ENCODE measurements at regions not wholly inside any gene's neighbourhood (a gene's known extent, or its start where the extent isn't known, plus 50 kb on each side); places are given as distances from the start of the nearest gene placed in this dataset.

- no peak for TF ChIP-seq CTCF (IDR thresholded peaks at IDR 0.05; ENCODE audit: insufficient read depth, low read depth, low read length, missing control alignments)
- H3K4me3 ChIP-seq (ENCODE audit: low read depth, low read length): no peak overlapping the region
- no peak for DNase-seq (ENCODE audit: low read depth)
Measured at GRCh38 chr1:245092638-245092976, 62.2 kb upstream of the KIF26B start.

- no peak for DNase-seq (ENCODE audit: low read depth)
- TF ChIP-seq CTCF (IDR thresholded peaks at IDR 0.05; ENCODE audit: insufficient read depth, low read depth, low read length, missing control alignments): no peak
- H3K4me3 ChIP-seq (ENCODE audit: low read depth, low read length): no peak overlapping the region
Measured at GRCh38 chr1:245091818-245092637, 62.8 kb upstream of the KIF26B start.

- no peak for DNase-seq (ENCODE audit: low read depth)
- no peak for TF ChIP-seq CTCF (IDR thresholded peaks at IDR 0.05; ENCODE audit: insufficient read depth, low read depth, low read length, missing control alignments)
- no peak overlapping the region for H3K4me3 ChIP-seq (ENCODE audit: low read depth, low read length)
Measured at GRCh38 chr1:245091171-245091621, 63.6 kb upstream of the KIF26B start.

GRCh38 chr1:245090491-245091090 is 64.2 kb upstream of the KIF26B start:
- no peak overlapping the region for H3K4me3 ChIP-seq (ENCODE audit: low read depth, low read length)
- no peak for DNase-seq (ENCODE audit: low read depth)
- TF ChIP-seq CTCF (IDR thresholded peaks at IDR 0.05; ENCODE audit: insufficient read depth, low read depth, low read length, missing control alignments): no peak

GRCh38 chr1:245087723-245088122 is 67.1 kb upstream of the KIF26B start:
- no peak for DNase-seq (ENCODE audit: low read depth)

GRCh38 chr1:245086389-245086969 is 68.3 kb upstream of the KIF26B start:
- no peak for TF ChIP-seq CTCF (IDR thresholded peaks at IDR 0.05; ENCODE audit: insufficient read depth, low read depth, low read length, missing control alignments)
- H3K4me3 ChIP-seq (ENCODE audit: low read depth, low read length): no peak overlapping the region
- DNase-seq (ENCODE audit: low read depth): no peak

More at GRCh38 chr1:245087723-245088122, 67.1 kb upstream of the KIF26B start:
- no peak overlapping the region for H3K4me3 ChIP-seq (ENCODE audit: low read depth, low read length)
- TF ChIP-seq CTCF (IDR thresholded peaks at IDR 0.05; ENCODE audit: insufficient read depth, low read depth, low read length, missing control alignments): no peak
